SK-N-SH (cell line): ENCODE measurements at regions not wholly inside any gene's neighbourhood (a gene's known extent, or its start where the extent isn't known, plus 50 kb on each side); places are given as distances from the start of the nearest gene placed in this dataset.

Experiments used
- CTCF ChIA-PET: fragments of 300-600, 350-600 bp; formaldehyde crosslinking; extraction: SDS; loops from one replicate; lab custom pipeline; 2021; lab: Yijun Ruan, JAX
- POLR2A ChIA-PET: fragments of 350-600 bp; sonication (Branson Sonifier 250); formaldehyde crosslinking; extraction: SDS; loops from one replicate; lab custom pipeline; 2020; ENCODE audit warnings: antibody characterized with exemption, inconsistent platforms; lab: Yijun Ruan, JAX
- DNase-seq: peaks from one replicate; pipeline ENCODE4 v3.0.0; 2012
- H2AFZ ChIP-seq: fragments of 200-600 bp; sonication (generic); 2 replicates; pipeline ENCODE4 v1.8.1; 2016; ENCODE audit warnings: antibody characterized with exemption, mild to moderate bottlenecking, low read depth
- H3F3A ChIP-seq: fragments of 200-600 bp; sonication (generic); replicated peaks from 2 replicates; pipeline ENCODE3; 2016; ENCODE audit warnings: antibody characterized with exemption, mild to moderate bottlenecking; ENCODE audit not compliant: insufficient read depth
- H3K27ac ChIP-seq, 2 experiments: fragments of 200-500 bp in 1 of 2; fragments of 200-600 bp in 1 of 2; sonication (Bioruptor generic) in 1 of 2; sonication (generic), shearing (Covaris generic) in 1 of 2; 2 replicates each; pipeline versions ENCODE4 v1.5.1 to v1.6.1; 2014 to 2016; ENCODE audit warnings: low read depth in 2 of 2, inconsistent platforms in 1 of 2, low read length in 1 of 2, mild to moderate bottlenecking in 1 of 2, mixed read lengths in 1 of 2
- H3K27me3 ChIP-seq: fragments of 200-600 bp; sonication (generic), shearing (Covaris generic); 2 replicates; pipeline ENCODE4 v1.6.1; 2016; ENCODE audit warnings: mixed run types; ENCODE audit not compliant: insufficient read depth
- H3K36me3 ChIP-seq, 2 experiments: fragments of 200-500 bp in 1 of 2; fragments of 200-600 bp in 1 of 2; sonication (Bioruptor generic) in 1 of 2; sonication (generic) in 1 of 2; replicated peaks in 1 of 2; 2 replicates each; pipeline versions ENCODE3 to v1.5.1; 2014 to 2016; ENCODE audit warnings: low read length in 1 of 2, mild to moderate bottlenecking in 1 of 2; ENCODE audit not compliant: insufficient read depth in 2 of 2, control insufficient read depth in 1 of 2
- H3K4me1 ChIP-seq, 2 experiments: fragments of 200-500 bp in 1 of 2; fragments of 200-600 bp in 1 of 2; sonication (Bioruptor generic) in 1 of 2; sonication (generic), shearing (Covaris generic) in 1 of 2; 2 replicates each; pipeline versions ENCODE4 v1.5.1 to v1.6.1; 2014 to 2016; ENCODE audit warnings: low read depth in 1 of 2, low read length in 1 of 2, mixed run types in 1 of 2; ENCODE audit not compliant: insufficient read depth in 2 of 2, control insufficient read depth in 1 of 2
- H3K4me2 ChIP-seq: fragments of 200-600 bp; sonication (generic), shearing (Covaris generic); 2 replicates; pipeline ENCODE4 v1.6.1; 2017; ENCODE audit warnings: mixed run types
- H3K4me3 ChIP-seq, 2 experiments: fragments of 200-500 bp in 1 of 2; fragments of 200-600 bp in 1 of 2; sonication (Bioruptor generic) in 1 of 2; sonication (generic), shearing (Covaris generic) in 1 of 2; 2 replicates each; pipeline versions ENCODE4 v1.5.1 to v1.8.1; 2014 to 2016; ENCODE audit warnings: low read depth in 2 of 2, inconsistent platforms in 1 of 2, low read length in 1 of 2, mild to moderate bottlenecking in 1 of 2, mixed read lengths in 1 of 2, moderate library complexity in 1 of 2
- H3K79me2 ChIP-seq: fragments of 200-600 bp; sonication (generic); 2 replicates; pipeline ENCODE4 v1.8.1; 2017; ENCODE audit warnings: mild to moderate bottlenecking; ENCODE audit not compliant: insufficient read depth
- H3K9ac ChIP-seq: fragments of 200-600 bp; sonication (generic); 2 replicates; pipeline ENCODE4 v1.6.1; 2017; ENCODE audit warnings: mixed run types
- H3K9me2 ChIP-seq: fragments of 200-600 bp; sonication (generic); 2 replicates; pipeline ENCODE4 v1.6.1; 2017; ENCODE audit warnings: mixed run types
- H3K9me3 ChIP-seq: fragments of 200-600 bp; sonication (generic); 2 replicates; pipeline ENCODE4 v1.6.1; 2017; ENCODE audit warnings: mixed run types, mild to moderate bottlenecking, moderate library complexity
- H4K20me1 ChIP-seq: fragments of 200-600 bp; sonication (generic); 2 replicates; pipeline ENCODE4 v1.6.1; 2017; ENCODE audit warnings: mild to moderate bottlenecking, mixed run types; ENCODE audit not compliant: insufficient read depth
- CHD2 ChIP-seq: fragments of 150-350 bp; IDR thresholded peaks from 2 replicates; pipeline ENCODE4 v1.6.1; 2018; ENCODE audit warnings: low read length; ENCODE audit not compliant: partially characterized antibody
- CTCF ChIP-seq: fragments of 200-600 bp; sonication (generic); IDR thresholded peaks from 2 replicates; pipeline ENCODE4 v1.6.1; 2017; ENCODE audit warnings: antibody characterized with exemption, mild to moderate bottlenecking, moderate library complexity
- FOSL2 ChIP-seq: IDR thresholded peaks from 2 replicates; pipeline ENCODE4 v1.4.0; 2012; ENCODE audit warnings: low read depth, mild to moderate bottlenecking, moderate library complexity, borderline replicate concordance
- FOXM1 ChIP-seq: IDR thresholded peaks from 2 replicates; pipeline ENCODE4 v1.4.0; 2012; ENCODE audit warnings: low read depth, mild to moderate bottlenecking
- MAX ChIP-seq: IDR thresholded peaks from 2 replicates; pipeline ENCODE4 v1.4.0; 2012; ENCODE audit warnings: low read depth
- NRF1 ChIP-seq: IDR thresholded peaks from 2 replicates; pipeline ENCODE4 v1.6.1; 2012; ENCODE audit warnings: low read depth, mild to moderate bottlenecking, low read length
- POLR2AphosphoS5 ChIP-seq: IDR thresholded peaks from 2 replicates; pipeline ENCODE4 v1.6.1; 2012; ENCODE audit warnings: low read depth, low read length
- RCOR1 ChIP-seq: fragments of 150-350 bp; IDR thresholded peaks from 2 replicates; pipeline ENCODE4 v1.6.1; 2017; ENCODE audit warnings: antibody characterized with exemption, low read length
- SMC3 ChIP-seq: IDR thresholded peaks from 2 replicates; pipeline ENCODE4 v1.6.1; 2012; ENCODE audit warnings: low read depth, low read length, improper control_type of control experiment
- TEAD4 ChIP-seq: IDR thresholded peaks from 2 replicates; pipeline ENCODE4 v1.4.0; 2012; ENCODE audit warnings: mild to moderate bottlenecking, borderline replicate concordance; ENCODE audit not compliant: insufficient read depth
- WGBS: methylation state at CpG from one replicate; pipeline ENCODE4 v1.1.6; 2017; ENCODE audit warnings: low lambda C conversion rate; 5-methylcytosine and 5-hydroxymethylcytosine counted together
- TF ChIP-seq, protein P1 (sequence below): IDR thresholded peaks from 2 replicates; pipeline ENCODE4 v1.4.0; 2012; ENCODE audit warnings: low read depth, borderline replicate concordance
- TF ChIP-seq, protein P2 (sequence below): IDR thresholded peaks from 2 replicates; pipeline ENCODE4 v1.4.0; 2012; ENCODE audit warnings: low read depth, borderline replicate concordance

GRCh38 chr14:87391066-87391465 is 601.9 kb downstream of the GALC start:
- Histone ChIP-seq H2AFZ (no peak overlapping the region), H3F3A (no peaks in the 10 kb centered on the region), H4K20me1 (no peaks in the 10 kb centered on the region), H3K79me2 (no peaks in the 10 kb centered on the region), H3K4me2 (no peak overlapping the region), H3K27ac (no peak overlapping the region), H3K36me3 (no peaks in the 10 kb centered on the region), H3K4me1 (no peaks in the 10 kb centered on the region), H3K9me3 (no peaks in the 10 kb centered on the region), H3K4me3 (no peak overlapping the region), H3K9ac (no peak overlapping the region), H3K9me2 (no peaks in the 10 kb centered on the region), H3K27me3 (no peaks in the 10 kb centered on the region)
- TF ChIP-seq MAX (no peak), NRF1 (no peak), CTCF (no peak), SMC3 (no peak), RCOR1 (no peak)
- TF ChIP-seq, protein P1, sequence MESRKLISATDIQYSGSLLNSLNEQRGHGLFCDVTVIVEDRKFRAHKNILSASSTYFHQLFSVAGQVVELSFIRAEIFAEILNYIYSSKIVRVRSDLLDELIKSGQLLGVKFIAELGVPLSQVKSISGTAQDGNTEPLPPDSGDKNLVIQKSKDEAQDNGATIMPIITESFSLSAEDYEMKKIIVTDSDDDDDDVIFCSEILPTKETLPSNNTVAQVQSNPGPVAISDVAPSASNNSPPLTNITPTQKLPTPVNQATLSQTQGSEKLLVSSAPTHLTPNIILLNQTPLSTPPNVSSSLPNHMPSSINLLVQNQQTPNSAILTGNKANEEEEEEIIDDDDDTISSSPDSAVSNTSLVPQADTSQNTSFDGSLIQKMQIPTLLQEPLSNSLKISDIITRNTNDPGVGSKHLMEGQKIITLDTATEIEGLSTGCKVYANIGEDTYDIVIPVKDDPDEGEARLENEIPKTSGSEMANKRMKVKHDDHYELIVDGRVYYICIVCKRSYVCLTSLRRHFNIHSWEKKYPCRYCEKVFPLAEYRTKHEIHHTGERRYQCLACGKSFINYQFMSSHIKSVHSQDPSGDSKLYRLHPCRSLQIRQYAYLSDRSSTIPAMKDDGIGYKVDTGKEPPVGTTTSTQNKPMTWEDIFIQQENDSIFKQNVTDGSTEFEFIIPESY: no peak
- WGBS: 3% methylated on average over 5 of the region's 5 CpGs
- ChIA-PET CTCF (no interaction called here), POLR2A (no interaction called here)
- no peak for DNase-seq

GRCh38 chr14:87388946-87389345 is 604.0 kb downstream of the GALC start:
- Histone ChIP-seq H3K9me3 (no peaks in the 10 kb centered on the region), H4K20me1 (no peaks in the 10 kb centered on the region), H3K36me3 (no peaks in the 10 kb centered on the region), H3K4me3 (no peak overlapping the region), H3K4me1 (no peaks in the 10 kb centered on the region), H3K27ac (no peak overlapping the region), H3K9me2 (no peaks in the 10 kb centered on the region), H2AFZ (no peak overlapping the region), H3K9ac (no peak overlapping the region), H3F3A (no peaks in the 10 kb centered on the region), H3K4me2 (no peak overlapping the region), H3K27me3 (no peaks in the 10 kb centered on the region), H3K79me2 (no peaks in the 10 kb centered on the region)
- ChIA-PET CTCF (interaction anchor here (0.7 to 1.4 kb wide), 2 partner anchors 10 to 51 kb away, joined by 3 read pairs; no protein-coding TSS in a partner anchor), POLR2A (no interaction called here)
- TF ChIP-seq POLR2AphosphoS5: no peak
- no peak for DNase-seq

- no peak for DNase-seq
- POLR2A ChIA-PET: no interaction called here
- 14% methylated on average over 6 of the region's 6 CpGs for WGBS
- TF ChIP-seq FOXM1 (no peak), POLR2AphosphoS5 (no peak), NRF1 (no peak), FOSL2 (no peak), TEAD4 (no peak), MAX (no peak), CHD2 (no peak)
- TF ChIP-seq, protein P2, sequence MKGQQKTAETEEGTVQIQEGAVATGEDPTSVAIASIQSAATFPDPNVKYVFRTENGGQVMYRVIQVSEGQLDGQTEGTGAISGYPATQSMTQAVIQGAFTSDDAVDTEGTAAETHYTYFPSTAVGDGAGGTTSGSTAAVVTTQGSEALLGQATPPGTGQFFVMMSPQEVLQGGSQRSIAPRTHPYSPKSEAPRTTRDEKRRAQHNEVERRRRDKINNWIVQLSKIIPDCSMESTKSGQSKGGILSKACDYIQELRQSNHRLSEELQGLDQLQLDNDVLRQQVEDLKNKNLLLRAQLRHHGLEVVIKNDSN: no peak
- TF ChIP-seq, protein P1: no peak
These were observed 605.2 kb downstream of the GALC start for GRCh38 chr14:87387806-87388205.

More at GRCh38 chr14:87387806-87388205, 605.2 kb downstream of the GALC start:
- Histone ChIP-seq H3K9ac (no peak overlapping the region), H4K20me1 (no peaks in the 10 kb centered on the region), H3K4me3 (no peak overlapping the region), H3K36me3 (no peaks in the 10 kb centered on the region), H3K4me2 (no peak overlapping the region), H3K4me1 (no peaks in the 10 kb centered on the region), H3K27ac (no peak overlapping the region), H3K9me3 (peaks cover 3% of the 10 kb centered on the region; the same call in 1 of the 2 replicates), H3K27me3 (no peaks in the 10 kb centered on the region), H3F3A (no peaks in the 10 kb centered on the region), H3K9me2 (no peaks in the 10 kb centered on the region), H2AFZ (no peak overlapping the region), H3K79me2 (no peaks in the 10 kb centered on the region)
- CTCF ChIA-PET: no interaction called here
